Brain pericyte (primary cell): ENCODE measurements at regions not wholly inside any gene's neighbourhood (a gene's known extent, or its start where the extent isn't known, plus 50 kb on each side); places are given as distances from the start of the nearest gene placed in this dataset.

Experiments
- DNase-seq: peaks from one replicate; pipeline ENCODE4 v3.0.0-alpha.2; 2012; ENCODE audit warnings: low read depth, low spot score

DNA sequence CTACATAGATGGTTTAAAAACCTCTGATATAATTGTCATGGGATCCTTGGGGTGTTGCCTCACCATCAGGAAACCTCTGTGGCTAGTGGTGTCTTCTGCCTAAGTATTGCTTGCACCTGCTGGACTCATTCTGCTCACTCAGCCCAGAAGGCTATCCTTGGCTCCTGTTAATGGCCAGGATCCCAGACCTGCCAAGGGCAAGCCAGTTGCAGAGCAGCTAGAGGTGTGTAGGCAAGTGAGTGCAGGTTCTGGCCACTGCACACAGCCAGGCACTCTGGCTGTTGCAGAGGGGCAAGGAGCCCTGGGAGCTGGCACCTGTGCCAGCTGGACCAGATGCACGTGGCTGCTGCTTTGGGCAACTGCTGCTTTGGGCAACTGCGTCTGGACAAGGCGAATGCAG, 1125.8 kb downstream of the SI start:
- DNase-seq, result no peak

DNA sequence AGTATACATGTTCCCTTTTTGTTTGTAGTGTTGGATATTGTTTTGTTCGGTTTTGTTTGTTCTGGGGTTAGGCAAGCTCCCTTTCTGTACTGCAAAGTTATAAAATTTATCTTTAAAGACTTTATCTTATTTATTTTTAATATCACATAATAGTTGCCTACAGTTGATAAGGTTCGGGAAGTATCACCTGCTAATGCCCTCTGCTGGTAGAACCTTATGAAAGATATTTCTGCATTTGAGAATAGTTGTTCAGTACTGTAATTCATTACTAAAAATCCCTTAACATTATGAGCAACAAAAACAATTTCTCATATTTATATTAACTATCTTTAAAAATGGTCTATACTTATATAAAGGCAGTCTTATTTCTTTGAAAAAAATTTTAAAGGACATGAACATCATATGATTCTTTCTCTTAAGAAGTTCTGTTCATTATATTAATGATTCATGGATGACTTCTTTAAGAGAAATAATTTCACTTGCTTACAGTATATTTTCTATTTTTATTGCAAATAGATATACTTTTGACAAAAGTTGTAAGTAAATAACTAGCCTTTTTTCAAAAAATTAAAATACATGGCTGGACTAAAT, 1126.8 kb downstream of the SI start:
- no peak for DNase-seq

- DNase-seq, result no peak
These were observed 1131.5 kb downstream of the SI start for GRCh38 chr3:163946785-163947184.

DNA sequence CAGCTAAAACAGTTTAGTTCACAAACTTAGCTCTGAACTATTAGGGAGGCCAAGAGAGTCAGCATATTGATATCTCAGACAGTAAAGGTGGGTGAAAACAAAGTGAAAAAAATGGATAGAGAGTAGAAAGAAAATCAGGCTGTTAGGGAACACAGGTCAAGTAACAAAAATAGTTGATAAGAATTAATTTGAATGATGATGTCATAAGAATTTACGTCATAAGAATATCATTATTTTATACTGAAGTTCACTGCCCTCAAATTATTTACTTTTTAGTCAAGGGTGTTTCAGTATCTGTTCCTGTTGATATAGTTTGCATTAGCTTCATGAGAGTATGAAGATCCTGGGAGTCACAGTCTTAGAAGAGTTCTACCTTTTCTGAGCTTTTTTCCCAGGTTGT, 1134.6 kb downstream of the SI start:
- no peak for DNase-seq

DNA sequence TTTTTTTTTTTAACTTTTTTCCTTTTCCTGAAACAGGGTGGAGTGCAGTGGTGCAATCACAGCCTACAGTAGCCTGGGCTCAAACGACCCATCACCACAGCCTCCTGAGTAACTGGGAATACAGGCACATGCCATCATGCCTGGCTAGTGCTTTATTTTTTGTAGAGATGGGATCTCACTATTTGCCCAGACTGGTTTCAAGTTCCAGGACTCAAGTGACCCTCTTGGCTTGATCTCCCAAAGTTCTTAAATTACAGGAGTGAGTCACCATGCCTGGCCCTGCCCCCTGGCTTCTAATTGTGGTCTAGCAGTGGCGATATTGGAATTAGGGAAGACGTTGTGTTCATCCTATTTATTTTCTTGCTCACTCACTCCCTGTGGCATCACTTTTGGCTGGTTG, 1138.4 kb downstream of the SI start:
- peak; percentile 16 for DNase-seq

DNA sequence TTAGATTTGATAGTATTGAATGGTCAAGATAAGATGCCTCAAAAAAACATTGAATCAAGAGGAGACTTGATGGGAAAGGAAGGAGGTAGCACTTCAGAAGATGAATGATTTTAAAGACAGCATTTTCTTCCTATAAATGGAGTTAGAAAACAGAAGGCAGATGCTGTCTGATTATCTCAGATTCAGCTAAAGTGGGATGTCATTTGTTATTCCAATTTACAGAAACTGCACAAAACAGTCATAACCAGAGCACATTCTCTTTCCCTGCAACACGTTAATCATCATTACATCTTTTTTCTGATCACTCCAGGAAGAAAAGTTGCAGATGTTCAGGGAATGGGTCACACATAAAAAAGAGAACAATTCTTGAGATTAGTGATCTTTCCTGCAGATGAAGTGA, 1141.8 kb downstream of the SI start:
- DNase-seq, result no peak

DNA sequence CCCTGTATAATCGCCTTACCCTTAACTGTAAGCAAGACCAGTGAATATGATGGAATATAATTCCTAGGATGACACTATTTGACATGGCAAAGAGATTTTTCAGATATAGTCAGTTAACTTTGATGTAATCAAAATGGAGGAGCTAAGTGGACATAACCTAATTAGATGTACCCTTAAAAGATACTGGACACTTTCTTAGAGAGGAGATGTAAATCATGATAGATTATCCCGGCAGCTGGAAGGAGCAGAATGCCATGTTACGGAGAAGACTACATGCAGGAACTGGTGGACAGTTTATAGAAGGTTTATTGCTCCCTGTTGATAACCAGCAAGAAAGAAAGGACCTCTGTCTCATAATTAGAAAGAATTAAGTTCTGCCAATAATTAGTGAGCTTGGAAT, 1142.9 kb downstream of the SI start:
- no peak for DNase-seq

DNA sequence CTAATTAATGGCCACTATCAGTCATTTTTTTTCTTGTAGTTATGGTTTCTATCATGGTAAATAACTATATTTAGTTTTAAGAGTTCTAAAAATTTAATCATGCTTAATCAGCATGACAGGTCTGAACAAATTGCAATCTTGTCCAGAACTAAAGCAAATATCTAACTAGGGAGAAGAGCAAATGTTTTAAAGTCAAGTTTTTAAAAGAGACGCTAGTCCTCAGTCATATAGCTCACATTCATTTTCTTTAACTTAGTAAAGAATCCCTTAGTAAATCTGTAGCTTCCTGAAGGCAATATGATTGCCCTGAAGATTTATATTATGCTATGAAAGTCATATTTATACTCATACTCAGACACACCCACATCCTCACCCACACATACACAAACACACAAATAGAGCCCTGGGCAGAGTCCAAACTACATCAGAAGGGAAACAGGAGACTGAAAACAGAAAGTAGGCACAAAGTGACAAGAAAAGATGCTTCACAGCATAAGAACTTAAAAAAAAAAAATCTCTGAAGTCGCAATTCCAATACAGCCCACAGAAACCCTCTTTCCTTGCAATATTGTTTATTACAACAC, 1149.1 kb downstream of the SI start:
- DNase-seq, result no peak

GRCh38 chr3:163927521-163927920, 1150.8 kb downstream of the SI start:
- DNase-seq, result no peak

GRCh38 chr3:163924600-163924999, 1153.7 kb downstream of the SI start:
- DNase-seq, result no peak

DNA sequence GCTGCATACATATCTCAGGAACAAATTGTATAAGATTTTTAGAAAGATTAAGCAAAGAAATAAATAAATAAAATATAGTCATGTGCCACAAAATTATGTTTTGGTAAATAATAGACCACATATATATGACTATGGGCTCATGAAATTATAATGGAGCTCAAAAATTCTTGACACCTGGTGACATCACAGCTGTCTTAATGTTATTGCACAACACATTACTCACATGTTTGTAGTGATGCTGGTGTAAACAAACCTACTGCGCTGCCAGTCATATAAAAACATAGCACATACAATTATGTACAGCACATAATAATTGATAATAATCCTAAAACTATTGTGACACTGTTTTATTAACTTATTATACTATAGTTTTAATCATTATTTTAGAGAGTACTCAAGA, 1159.1 kb downstream of the SI start:
- no peak for DNase-seq

DNA sequence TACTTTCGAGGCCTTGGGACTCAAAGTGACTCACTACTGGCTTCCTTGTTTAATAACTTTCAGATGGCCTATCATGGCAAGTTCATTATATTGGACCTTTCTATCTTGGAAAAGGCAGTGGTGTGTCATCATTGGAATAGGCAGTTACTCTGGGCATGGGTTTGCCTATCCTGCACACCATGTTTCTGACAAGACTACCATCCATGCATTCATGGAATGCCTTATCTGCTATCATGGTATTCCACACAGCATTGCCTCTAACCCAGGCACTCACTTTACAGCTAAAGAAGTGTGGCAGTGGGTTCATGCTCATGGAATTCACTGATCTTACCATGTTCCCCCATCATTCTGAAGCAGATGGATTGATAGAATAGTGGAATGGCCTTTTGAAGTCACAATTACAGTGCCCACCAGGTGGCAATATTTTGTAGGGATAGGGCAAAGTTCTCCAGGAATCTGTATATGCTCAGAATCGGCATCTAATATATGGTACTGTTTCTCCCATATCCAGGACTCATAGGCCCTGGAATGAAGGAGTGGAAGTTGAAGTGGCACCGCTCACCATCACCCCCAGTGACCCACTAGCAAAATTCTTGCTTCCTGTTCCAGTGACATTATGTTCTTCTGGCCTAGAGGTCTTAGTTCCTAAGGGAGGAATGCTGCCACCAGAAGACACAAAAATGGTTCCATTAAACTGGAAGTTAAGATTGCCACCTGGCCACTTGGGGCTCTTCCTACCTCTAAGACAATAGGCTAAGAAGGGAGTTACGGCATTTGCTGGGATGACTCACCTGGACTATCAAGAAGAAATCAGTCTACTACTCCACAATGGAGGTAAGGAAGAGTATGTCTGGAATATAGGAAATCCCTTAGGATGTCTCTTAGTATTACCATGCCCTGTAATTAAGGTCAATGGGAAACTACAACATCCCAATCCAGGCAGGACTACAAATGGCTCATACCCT, 1161.4 kb downstream of the SI start:
- no peak for DNase-seq

DNA sequence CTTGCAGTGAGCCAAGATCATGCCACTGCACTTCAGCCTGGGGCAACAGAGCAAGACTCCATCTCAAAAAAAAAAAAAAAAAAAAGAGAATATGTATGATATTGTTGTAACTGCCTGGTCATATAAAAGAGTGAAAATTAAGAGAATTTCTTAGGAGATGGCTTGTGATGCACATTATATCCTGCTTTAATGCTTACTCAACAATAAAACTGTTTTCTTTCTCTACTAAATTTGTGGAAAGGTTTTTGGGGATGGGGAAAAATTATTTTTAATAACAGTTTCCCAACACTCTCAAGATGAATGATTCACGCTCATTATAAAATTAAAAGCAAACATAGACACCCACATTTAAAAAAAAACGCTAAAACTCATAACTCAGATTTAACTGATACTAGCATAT, 1163.0 kb downstream of the SI start:
- DNase-seq, result no peak

DNA sequence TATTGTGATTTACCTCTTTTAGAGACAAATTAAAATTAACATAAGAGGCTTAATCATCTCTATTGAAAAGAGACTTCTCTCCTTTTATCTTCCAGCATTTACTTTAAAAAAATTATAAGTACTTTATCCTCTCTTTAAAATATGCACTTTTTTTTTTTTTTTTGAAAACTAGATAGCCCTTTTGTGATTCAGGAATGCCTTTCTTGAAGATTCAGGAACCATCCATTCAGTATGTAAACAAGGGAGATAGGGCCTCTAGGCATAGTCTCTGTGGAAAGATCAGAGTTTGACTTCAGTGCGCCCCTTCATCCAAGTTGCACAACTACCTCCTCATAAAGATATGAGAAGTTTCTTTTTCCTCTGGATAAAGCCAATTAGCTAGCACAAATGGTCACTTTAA, 1163.7 kb downstream of the SI start:
- no peak for DNase-seq

GRCh38 chr3:163891771-163892170, 1186.5 kb downstream of the SI start:
- DNase-seq, result no peak

- no peak for DNase-seq
These were observed 1187.6 kb downstream of the SI start for GRCh38 chr3:163890661-163891060.

GRCh38 chr3:163879172-163879571, 1199.1 kb downstream of the SI start:
- no peak for DNase-seq

GRCh38 chr3:163878396-163878795, 1199.9 kb downstream of the SI start:
- DNase-seq, result no peak

DNA sequence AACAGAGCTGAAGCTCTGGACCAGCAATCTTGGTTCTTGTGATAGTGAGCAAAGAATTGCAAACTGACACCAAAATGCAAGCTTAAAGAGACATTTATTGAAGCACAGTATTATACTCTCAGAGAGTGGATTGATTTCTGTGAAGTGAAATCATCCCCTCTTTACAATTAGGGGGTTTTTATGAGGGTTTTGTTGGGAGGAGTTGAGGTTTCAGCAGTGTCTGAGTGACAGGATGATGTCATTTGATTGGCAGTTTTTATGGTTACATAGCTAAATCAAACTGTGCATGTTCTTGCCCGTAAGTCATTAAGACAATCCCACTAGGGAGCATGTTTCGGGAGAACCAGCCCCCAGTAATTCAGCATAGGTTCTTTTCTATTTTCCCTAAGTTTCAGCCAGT, 1200.5 kb downstream of the SI start:
- no peak for DNase-seq

GRCh38 chr3:163863146-163863545, 1215.2 kb downstream of the SI start:
- DNase-seq, result peak; percentile 42

DNA sequence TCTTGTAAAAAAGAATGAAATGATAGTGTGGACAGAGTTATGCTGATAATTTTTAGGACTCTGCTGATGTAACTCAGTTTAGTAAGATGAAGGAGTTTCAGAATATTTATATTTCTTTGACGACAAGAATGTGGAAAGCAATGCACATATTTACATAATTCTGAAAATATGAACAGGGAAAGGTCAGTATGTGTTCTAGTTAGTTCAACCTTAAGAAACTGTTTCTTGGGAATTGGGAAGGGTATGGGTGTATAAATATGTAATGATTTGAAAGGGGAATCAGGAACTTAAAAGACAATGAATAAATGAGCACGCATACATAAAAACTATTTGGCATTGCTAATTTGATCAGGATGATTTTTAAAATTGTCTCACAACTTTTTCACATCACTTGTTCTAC, 1226.1 kb downstream of the SI start:
- DNase-seq, result no peak

DNA sequence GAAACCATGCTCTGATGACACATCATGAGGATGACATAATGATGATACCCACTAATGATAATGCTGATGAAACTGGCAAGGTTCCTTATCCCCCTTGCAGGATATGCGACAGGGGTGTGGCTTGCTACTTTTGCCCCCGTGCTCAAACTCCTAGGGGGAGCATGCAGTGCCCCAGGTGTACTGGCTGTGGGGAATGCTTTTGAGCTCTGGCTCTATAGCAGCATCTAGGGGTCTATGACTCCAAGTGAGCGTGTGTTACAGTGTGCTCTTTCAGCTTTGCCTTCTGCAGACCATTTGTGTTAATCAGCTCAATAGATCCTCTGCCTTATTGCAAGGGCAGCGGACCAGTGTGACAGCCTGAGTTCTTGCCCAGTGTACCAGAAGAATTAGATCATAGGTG, 1239.5 kb downstream of the SI start:
- no peak for DNase-seq

DNA sequence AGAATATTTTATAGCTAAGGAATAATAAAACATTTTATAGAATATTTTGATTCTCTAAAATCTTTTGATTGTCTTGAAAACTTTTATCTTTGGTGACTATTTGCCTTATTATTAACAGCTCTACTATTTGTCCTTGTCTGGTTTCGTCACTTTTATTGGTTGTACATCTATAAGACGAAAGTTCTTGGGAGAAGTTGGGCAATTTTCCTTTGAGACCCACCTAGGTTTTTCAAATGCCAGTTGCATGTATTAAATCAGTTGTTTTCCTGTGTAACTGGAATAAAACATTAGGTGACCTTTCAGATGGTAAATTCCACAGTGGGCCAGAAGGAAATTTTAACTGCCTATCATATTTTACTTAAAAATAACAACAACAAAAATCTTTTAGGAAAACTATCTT, 1245.7 kb downstream of the SI start:
- no peak for DNase-seq
